Heart right ventricle (tissue), 16 donors: ENCODE measurements at regions not wholly inside any gene's neighbourhood (a gene's known extent, or its start where the extent isn't known, plus 50 kb on each side); places are given as distances from the start of the nearest gene placed in this dataset.

Experiments used
- ATAC-seq, 8 donors: fragments of 200-7000 bp; cut with Tn5 transposase; one replicate each; pipeline ENCODE4 v1.9.1; 2020; ENCODE audit warnings: mild to moderate bottlenecking in 8 of 8, moderate library complexity in 8 of 8, moderate number of reproducible peaks in 1 of 8
- DNase-seq, 2 donors: peaks; one replicate each; pipeline ENCODE4 v3.0.0-alpha.2; 2020
- H3K27ac ChIP-seq, 10 donors: fragments of 200-600 bp; sonication (generic) in 2 of 10; one replicate each; pipeline versions ENCODE4 v1.5.0 to v1.8.0; 2020 to 2022; ENCODE audit warnings: mild to moderate bottlenecking in 3 of 10
- H3K27me3 ChIP-seq, 7 donors: fragments of 200-600 bp; one replicate each; pipeline ENCODE4 v1.8.0; 2021 to 2022; ENCODE audit warnings: mild to moderate bottlenecking in 2 of 7
- H3K36me3 ChIP-seq, 9 donors: fragments of 200-600 bp; sonication (generic) in 1 of 9; one replicate each; pipeline versions ENCODE4 v1.5.0 to v1.8.0; 2020 to 2022; ENCODE audit warnings: mild to moderate bottlenecking in 2 of 9
- H3K4me1 ChIP-seq, 9 donors: fragments of 200-600 bp; sonication (generic) in 1 of 9; one replicate each; pipeline versions ENCODE4 v1.5.0 to v1.8.0; 2020 to 2022; ENCODE audit warnings: mild to moderate bottlenecking in 4 of 9
- H3K4me3 ChIP-seq, 10 donors: fragments of 200-600 bp; sonication (generic) in 2 of 10; one replicate each; pipeline versions ENCODE4 v1.5.0 to v1.8.0; 2020 to 2022; ENCODE audit warnings: mild to moderate bottlenecking in 7 of 10, moderate library complexity in 2 of 10
- H3K9me3 ChIP-seq, 11 donors: fragments of 200-600 bp in 10 of 11; sonication (generic) in 2 of 11; one replicate each; pipeline versions ENCODE4 v1.5.0 to v1.8.0; 2013 to 2022; ENCODE audit warnings: mild to moderate bottlenecking in 2 of 11, control low read depth in 1 of 11, moderate library complexity in 1 of 11
- WGBS, 2 donors: extraction: QIAGEN DNeasy Blood & Tissue Kit; methylation state at CpG; one replicate each; pipeline ENCODE4 v1.1.7; 2013; ENCODE audit warnings: inconsistent platforms in 1 of 2; 5-methylcytosine and 5-hydroxymethylcytosine counted together
- intact Hi-C, 10 donors: fragments of 100-400 bp; cut with DNase I; formaldehyde crosslinking; loops; one replicate each; pipeline versions ENCODE4 v1.11.1 to v1.14.2; 2022
- TF ChIP-seq, protein P1 (sequence below), 9 donors: fragments of 200-600 bp; sonication (generic) in 2 of 9; IDR thresholded peaks; one replicate each; pipeline versions ENCODE4 v1.5.0 to v1.8.0; 2021 to 2022; ENCODE audit warnings: antibody characterized with exemption in 9 of 9, mild to moderate bottlenecking in 5 of 9, moderate library complexity in 1 of 9
- donor health status: Arrhythmogenic right ventricular cardiomyopathy.
- donor health status: ischemic (EF 13 %, LVEDD 7.1; RV severe dilation, severe dysfunction).
- donor health status: healthy with polysubstance abuse.
- donor health status: DM: no; HTN: yes; CAD: no.
- donor health status: DM: no; HTN: no; CAD: no.
- donor health status: ischemic (EF 25% LVEDD 6.9; RV normal size, moderate dysfunction).
- donor health status: ischemic (EF 25% LVEDD 5.7; RV mildly dilated, moderate dysfunction).
- donor health status: healthy.
- donor health status: DM: yes; HTN: yes; CAD: no.
- donor health status: Ischemic cardiomyopathy.
- donor health status: ischemic (EF 35%, LVEDD 5.7; RV mildly dilated, moderate dysfunction).
- donor health status: nonischemic (EF 11% LVEDD 7.7; RV severe dilation, severe dysfunction).
- donor health status: DM: yes; HTN: yes; CAD: no.
- donor health status: PGD.
- donor health status: ischemic (EF 29% LVEDD 5.4; RV normal size, mild dysfunction).
- donor health status: nonischemic (EF 23%, LVEDD 6.1; RV moderate dilation, normal function).

DNA sequence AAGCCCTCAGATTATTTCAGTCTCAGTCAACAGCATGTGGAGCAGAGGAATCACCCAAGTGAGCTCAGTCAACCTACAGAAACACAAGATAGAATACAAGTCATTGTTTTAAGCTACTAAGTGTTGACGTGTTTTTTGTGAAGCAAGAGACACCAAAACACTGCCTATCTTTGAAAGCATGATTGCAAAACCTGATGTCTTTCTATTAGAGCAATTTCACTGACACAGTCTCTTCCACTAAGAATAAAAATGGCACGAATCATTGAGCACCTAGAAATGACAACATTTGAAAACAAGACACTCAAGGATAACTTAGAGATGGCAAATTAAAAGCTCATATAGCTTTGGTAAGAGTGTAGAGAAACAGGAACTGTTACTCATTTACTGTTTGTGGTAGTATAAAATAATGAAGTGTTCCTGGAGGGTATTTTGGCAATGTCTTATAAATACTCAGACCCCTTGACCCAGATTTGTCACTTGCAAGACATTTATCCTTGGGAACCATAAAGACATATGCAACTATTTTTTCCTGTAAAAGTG is 407.1 kb upstream of the XYLT1 start:
- Histone ChIP-seq H3K4me1 (no peaks in the 10 kb centered on the region), H3K36me3 (no peaks in the 10 kb centered on the region), H3K9me3 (no peaks in the 10 kb centered on the region), H3K27ac (no peak overlapping the region), H3K27me3 (peaks cover 0 to 5% (median 0%) of the 10 kb centered on the region in 7 donors), H3K4me3 (no peak overlapping the region)
- TF ChIP-seq, protein P1, sequence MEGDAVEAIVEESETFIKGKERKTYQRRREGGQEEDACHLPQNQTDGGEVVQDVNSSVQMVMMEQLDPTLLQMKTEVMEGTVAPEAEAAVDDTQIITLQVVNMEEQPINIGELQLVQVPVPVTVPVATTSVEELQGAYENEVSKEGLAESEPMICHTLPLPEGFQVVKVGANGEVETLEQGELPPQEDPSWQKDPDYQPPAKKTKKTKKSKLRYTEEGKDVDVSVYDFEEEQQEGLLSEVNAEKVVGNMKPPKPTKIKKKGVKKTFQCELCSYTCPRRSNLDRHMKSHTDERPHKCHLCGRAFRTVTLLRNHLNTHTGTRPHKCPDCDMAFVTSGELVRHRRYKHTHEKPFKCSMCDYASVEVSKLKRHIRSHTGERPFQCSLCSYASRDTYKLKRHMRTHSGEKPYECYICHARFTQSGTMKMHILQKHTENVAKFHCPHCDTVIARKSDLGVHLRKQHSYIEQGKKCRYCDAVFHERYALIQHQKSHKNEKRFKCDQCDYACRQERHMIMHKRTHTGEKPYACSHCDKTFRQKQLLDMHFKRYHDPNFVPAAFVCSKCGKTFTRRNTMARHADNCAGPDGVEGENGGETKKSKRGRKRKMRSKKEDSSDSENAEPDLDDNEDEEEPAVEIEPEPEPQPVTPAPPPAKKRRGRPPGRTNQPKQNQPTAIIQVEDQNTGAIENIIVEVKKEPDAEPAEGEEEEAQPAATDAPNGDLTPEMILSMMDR (IDR thresholded peaks at IDR 0.05), result no peak
- WGBS, 2 donors, result 61 to 72% methylated on average over 2 of the region's 2 CpGs
- ATAC-seq (no peak), DNase-seq (no peak)
- intact Hi-C loops, result no loop called here

GRCh38 chr16:17866996-17867395 is 396.2 kb upstream of the XYLT1 start:
- no peaks in the 10 kb centered on the region for H3K4me1 ChIP-seq
- H3K36me3 ChIP-seq, result no peaks in the 10 kb centered on the region
- no peak for DNase-seq
- H3K4me3 ChIP-seq, result no peak overlapping the region
- H3K27ac ChIP-seq, result no peak overlapping the region
- TF ChIP-seq, protein P1 (IDR thresholded peaks at IDR 0.05), result no peak
- peaks cover 0 to 4% (median 0%) of the 10 kb centered on the region in 7 donors for H3K27me3 ChIP-seq
- H3K9me3 ChIP-seq, result no peaks in the 10 kb centered on the region
- intact Hi-C loops, result loop anchor here in 1 of 10 donors (10.0 kb wide), 1 partner anchor 62 kb away; no protein-coding TSS in a partner anchor
- no peak for ATAC-seq
- WGBS, 2 donors, result 53 to 63% methylated on average over 5 of the region's 5 CpGs

GRCh38 chr16:17861981-17862479 is 391.3 kb upstream of the XYLT1 start:
- ATAC-seq (no peak), DNase-seq (no peak)
- 84 to 85% methylated on average over 6 of the region's 6 CpGs for WGBS, 2 donors
- intact Hi-C loops, result loop anchor here in 1 of 10 donors (10.0 kb wide), 1 partner anchor 57 kb away; no protein-coding TSS in a partner anchor
- Histone ChIP-seq H3K36me3 (no peaks in the 10 kb centered on the region), H3K4me3 (no peak overlapping the region), H3K4me1 (no peaks in the 10 kb centered on the region), H3K9me3 (no peaks in the 10 kb centered on the region), H3K27me3 (peaks cover 0 to 18% (median 0%) of the 10 kb centered on the region in 7 donors), H3K27ac (no peak overlapping the region)
- TF ChIP-seq, protein P1 (IDR thresholded peaks at IDR 0.05), result no peak

DNA sequence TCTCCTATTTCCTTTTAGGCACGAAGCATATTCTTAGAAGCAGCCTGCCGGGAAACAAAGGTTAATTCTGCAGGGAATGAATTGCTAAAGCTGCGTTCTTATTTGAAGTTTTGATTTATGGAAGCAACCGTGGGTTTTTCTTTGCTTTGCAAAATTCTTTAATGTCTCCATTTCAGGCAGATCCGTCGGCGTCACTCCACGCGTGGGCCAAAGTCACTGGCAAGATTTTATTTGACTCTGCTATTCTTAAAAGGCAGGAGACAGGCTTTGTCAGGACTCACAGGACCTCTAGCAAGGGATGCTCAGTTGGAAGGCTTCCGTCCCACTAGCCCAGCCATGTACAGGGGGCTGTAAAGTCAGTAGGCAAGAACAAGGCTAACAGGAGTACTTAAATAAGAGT is 387.3 kb upstream of the XYLT1 start:
- ATAC-seq (no peak), DNase-seq (no peak)
- TF ChIP-seq, protein P1 (IDR thresholded peaks at IDR 0.05), result no peak
- intact Hi-C loops, result loop anchor here in 1 of 10 donors (10.0 kb wide), 1 partner anchor 63 kb away; no protein-coding TSS in a partner anchor
- H3K27me3 ChIP-seq, result peaks cover 0 to 19% (median 0%) of the 10 kb centered on the region in 7 donors
- peaks cover 0 to 7% (median 0%) of the 10 kb centered on the region in 11 donors for H3K9me3 ChIP-seq
- H3K4me1 ChIP-seq, result no peaks in the 10 kb centered on the region
- no peak overlapping the region for H3K27ac ChIP-seq
- no peaks in the 10 kb centered on the region for H3K36me3 ChIP-seq
- WGBS, 2 donors, result 66 to 73% methylated on average over 10 of the region's 10 CpGs
- H3K4me3 ChIP-seq, result no peak overlapping the region
